ENCODE measurements at regions not wholly inside any gene's neighbourhood (a gene's known extent, or its start where the extent isn't known, plus 50 kb on each side); places are given as distances from the start of the nearest gene placed in this dataset.

- TF ChIP-seq EP300 (conservative IDR thresholded peaks at IDR 0.05; ENCODE audit: poor library complexity, severe bottlenecking) = no peak
- no peak for TF ChIP-seq CTCF (IDR thresholded peaks at IDR 0.05; ENCODE audit: poor library complexity, severe bottlenecking)
- TF ChIP-seq, protein P1, sequence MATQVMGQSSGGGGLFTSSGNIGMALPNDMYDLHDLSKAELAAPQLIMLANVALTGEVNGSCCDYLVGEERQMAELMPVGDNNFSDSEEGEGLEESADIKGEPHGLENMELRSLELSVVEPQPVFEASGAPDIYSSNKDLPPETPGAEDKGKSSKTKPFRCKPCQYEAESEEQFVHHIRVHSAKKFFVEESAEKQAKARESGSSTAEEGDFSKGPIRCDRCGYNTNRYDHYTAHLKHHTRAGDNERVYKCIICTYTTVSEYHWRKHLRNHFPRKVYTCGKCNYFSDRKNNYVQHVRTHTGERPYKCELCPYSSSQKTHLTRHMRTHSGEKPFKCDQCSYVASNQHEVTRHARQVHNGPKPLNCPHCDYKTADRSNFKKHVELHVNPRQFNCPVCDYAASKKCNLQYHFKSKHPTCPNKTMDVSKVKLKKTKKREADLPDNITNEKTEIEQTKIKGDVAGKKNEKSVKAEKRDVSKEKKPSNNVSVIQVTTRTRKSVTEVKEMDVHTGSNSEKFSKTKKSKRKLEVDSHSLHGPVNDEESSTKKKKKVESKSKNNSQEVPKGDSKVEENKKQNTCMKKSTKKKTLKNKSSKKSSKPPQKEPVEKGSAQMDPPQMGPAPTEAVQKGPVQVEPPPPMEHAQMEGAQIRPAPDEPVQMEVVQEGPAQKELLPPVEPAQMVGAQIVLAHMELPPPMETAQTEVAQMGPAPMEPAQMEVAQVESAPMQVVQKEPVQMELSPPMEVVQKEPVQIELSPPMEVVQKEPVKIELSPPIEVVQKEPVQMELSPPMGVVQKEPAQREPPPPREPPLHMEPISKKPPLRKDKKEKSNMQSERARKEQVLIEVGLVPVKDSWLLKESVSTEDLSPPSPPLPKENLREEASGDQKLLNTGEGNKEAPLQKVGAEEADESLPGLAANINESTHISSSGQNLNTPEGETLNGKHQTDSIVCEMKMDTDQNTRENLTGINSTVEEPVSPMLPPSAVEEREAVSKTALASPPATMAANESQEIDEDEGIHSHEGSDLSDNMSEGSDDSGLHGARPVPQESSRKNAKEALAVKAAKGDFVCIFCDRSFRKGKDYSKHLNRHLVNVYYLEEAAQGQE (IDR thresholded peaks at IDR 0.05; ENCODE audit: borderline replicate concordance) = no peak
Observed at GRCh38 chr4:3640587-3640962, 108.4 kb upstream of the LRPAP1 start.

Data from neural cell (in vitro differentiated cells).